AG04449 (cell line): ENCODE measurements at regions not wholly inside any gene's neighbourhood (a gene's known extent, or its start where the extent isn't known, plus 50 kb on each side); places are given as distances from the start of the nearest gene placed in this dataset.
A peak's percentile ranks its signal among the peaks of the same experiment; 100 is the strongest.
"Not testable (repeated sequence)": the region's sequence is repeated elsewhere in the genome, so short reads cannot be mapped to it uniquely, and the experiment has no call there.

Experiments used
- CTCF ChIA-PET: fragments of 350-600 bp; formaldehyde crosslinking; extraction: SDS; loops from one replicate; lab custom pipeline; 2021; ENCODE audit warnings: antibody characterized with exemption; lab: Yijun Ruan, JAX
- POLR2A ChIA-PET: fragments of 400-600, 350-600 bp; formaldehyde crosslinking; extraction: SDS; loops from one replicate; lab custom pipeline; 2020; ENCODE audit warnings: antibody characterized with exemption, inconsistent platforms; lab: Yijun Ruan, JAX
- DNase-seq: peaks from one replicate; pipeline ENCODE4 v3.0.0-alpha.2; 2010; ENCODE audit warnings: low read depth, low spot score
- H3K4me3 ChIP-seq: 2 replicates; pipeline ENCODE4 v1.5.1; 2011; ENCODE audit warnings: low read depth, mild to moderate bottlenecking, control low read depth, low read length
- CTCF ChIP-seq: IDR thresholded peaks from one replicate; pipeline ENCODE4 v1.5.1; 2011; ENCODE audit warnings: mild to moderate bottlenecking, moderate library complexity, low read length, control low read depth, inconsistent platforms; ENCODE audit not compliant: insufficient read depth; ENCODE audit errors: missing control alignments

- DNase-seq: no peak
- ChIA-PET CTCF (interaction anchor here (4.9 to 7.6 kb wide), 2 partner anchors 160 to 639 kb away, joined by 57 to 180 read pairs; no protein-coding TSS in a partner anchor), POLR2A (no interaction called here)
- TF ChIP-seq CTCF: no peak
- H3K4me3 ChIP-seq: no peak overlapping the region
Observed at GRCh38 chr14:37870632-37871346, 275.4 kb downstream of the TTC6 start.

- POLR2A ChIA-PET, DNase-seq, H3K4me3 ChIP-seq: not testable (repeated sequence)
- CTCF ChIA-PET: interaction anchor here (0.6 to 7.6 kb wide), 31 partner anchors 8 to 656 kb away, joined by 3 to 180 read pairs (median 6); no protein-coding TSS in a partner anchor
Observed at GRCh38 chr14:37874065-37874428, 278.6 kb downstream of the TTC6 start.

GRCh38 chr14:37874429-37875109, 279.1 kb downstream of the TTC6 start:
- ChIA-PET POLR2A (no interaction called here), CTCF (interaction anchor here (0.6 to 7.6 kb wide), 47 partner anchors 9 to 993 kb away, joined by 3 to 180 read pairs (median 5); partner anchors contain the start of genes FOXA1 and TTC6)
- no peak overlapping the region for H3K4me3 ChIP-seq
- DNase-seq: no peak
- TF ChIP-seq CTCF: peak; percentile 94

- H3K4me3 ChIP-seq: no peak overlapping the region
- no peak for DNase-seq
- CTCF ChIA-PET: interaction anchor here (0.6 to 4.1 kb wide), 9 partner anchors 9 to 1127 kb away, joined by 3 to 27 read pairs (median 8); no protein-coding TSS in a partner anchor
- POLR2A ChIA-PET: no interaction called here
- TF ChIP-seq CTCF: no peak
Observed at GRCh38 chr14:37888234-37888633, 292.8 kb downstream of the TTC6 start.

GRCh38 chr14:37889087-37889486, 293.7 kb downstream of the TTC6 start:
- CTCF ChIA-PET: interaction anchor here (0.6 to 4.1 kb wide), 11 partner anchors 10 to 1127 kb away, joined by 3 to 27 read pairs (median 7); no protein-coding TSS in a partner anchor
- DNase-seq: no peak
- H3K4me3 ChIP-seq: no peak overlapping the region
- TF ChIP-seq CTCF: no peak
- POLR2A ChIA-PET: no interaction called here

- H3K4me3 ChIP-seq: no peak overlapping the region
- CTCF ChIA-PET: interaction anchor here (1.2 to 4.1 kb wide), 4 partner anchors 15 to 644 kb away, joined by 3 to 27 read pairs (median 8); no protein-coding TSS in a partner anchor
- POLR2A ChIA-PET: no interaction called here
- peak; percentile 9 for TF ChIP-seq CTCF
- no peak for DNase-seq
Observed at GRCh38 chr14:37890095-37890494, 294.7 kb downstream of the TTC6 start.

- CTCF ChIA-PET: interaction anchor here (1.5 kb wide), 1 partner anchor 13 kb away, joined by 3 read pairs; no protein-coding TSS in a partner anchor
- DNase-seq, POLR2A ChIA-PET, H3K4me3 ChIP-seq: not testable (repeated sequence)
Observed at GRCh38 chr14:37891500-37891899, 296.1 kb downstream of the TTC6 start.
